WTC11 (cell line): ENCODE measurements at regions not wholly inside any gene's neighbourhood (a gene's known extent, or its start where the extent isn't known, plus 50 kb on each side); places are given as distances from the start of the nearest gene placed in this dataset.

Source experiments
- ATAC-seq: fragments of 200-7000 bp; cut with Tn5 transposase; 2 replicates; pipeline ENCODE4 v1.10.0; 2021; ENCODE audit warnings: mild to moderate bottlenecking, moderate library complexity
- CTCF ChIA-PET: fragments of 300-600 bp; sonication (Branson Sonifier 250); formaldehyde crosslinking; loops from one replicate; lab custom pipeline; 2021; ENCODE audit warnings: antibody characterized with exemption; lab: Charles Lee
- POLR2A ChIA-PET: fragments of 350-600 bp; sonication (Branson Sonifier 250); formaldehyde crosslinking; loops from one replicate; lab custom pipeline; 2021; ENCODE audit warnings: antibody characterized with exemption; lab: Charles Lee
- DNase-seq: peaks from one replicate; pipeline ENCODE4 v3.0.0; 2021; ENCODE audit warnings: low spot score
- H3K27ac Mint-ChIP-seq: 2 replicates; pipeline ENCODE4 v1.8.0; 2021; ENCODE audit warnings: mixed read lengths
- H3K27me3 Mint-ChIP-seq: 2 replicates; pipeline ENCODE4 v1.8.0; 2021; ENCODE audit warnings: low read depth, mild to moderate bottlenecking, moderate library complexity, mixed read lengths
- H3K36me3 Mint-ChIP-seq: 2 replicates; pipeline ENCODE4 v1.8.0; 2021; ENCODE audit warnings: mixed read lengths
- H3K4me1 Mint-ChIP-seq: 2 replicates; pipeline ENCODE4 v1.8.0; 2022; ENCODE audit warnings: mixed read lengths
- H3K4me3 Mint-ChIP-seq: 2 replicates; pipeline ENCODE4 v1.8.0; 2021; ENCODE audit warnings: mild to moderate bottlenecking, moderate library complexity, mixed read lengths
- H3K9me3 Mint-ChIP-seq: 2 replicates; pipeline ENCODE4 v1.8.0; 2021; ENCODE audit warnings: mixed read lengths
- CBFB ChIP-seq: sonication (generic); formaldehyde crosslinking; IDR thresholded peaks from 2 replicates; pipeline ENCODE4 v1.8.1; 2022; ENCODE audit warnings: mild to moderate bottlenecking, low read depth, missing genetic modification reagents
- CREB1 ChIP-seq: sonication (generic); formaldehyde crosslinking; IDR thresholded peaks from 2 replicates; pipeline ENCODE4 v1.8.0; 2023; ENCODE audit warnings: mild to moderate bottlenecking, missing genetic modification reagents
- E2F1 ChIP-seq: sonication (generic); formaldehyde crosslinking; IDR thresholded peaks from 2 replicates; pipeline ENCODE4 v1.8.0; 2022; ENCODE audit warnings: mild to moderate bottlenecking, missing genetic modification reagents
- ELF4 ChIP-seq: sonication (generic); formaldehyde crosslinking; IDR thresholded peaks from 2 replicates; pipeline ENCODE4 v1.8.1; 2022; ENCODE audit warnings: low read depth, mild to moderate bottlenecking, moderate library complexity, missing genetic modification reagents
- FOXP4 ChIP-seq: sonication (generic); formaldehyde crosslinking; IDR thresholded peaks from 2 replicates; pipeline ENCODE4 v1.8.0; 2022; ENCODE audit warnings: mild to moderate bottlenecking, missing genetic modification reagents
- GTF2I ChIP-seq: fragments of 250-450 bp; sonication (Bioruptor Pico); conservative IDR thresholded peaks from 2 replicates; pipeline ENCODE4 v1.4.0; 2021; ENCODE audit warnings: mild to moderate bottlenecking
- HMGA2 ChIP-seq: fragments of 250-450 bp; sonication (Bioruptor Pico); IDR thresholded peaks from 2 replicates; pipeline ENCODE4 v1.4.0; 2021; ENCODE audit warnings: mild to moderate bottlenecking, moderate library complexity
- JUN ChIP-seq: sonication (generic); formaldehyde crosslinking; IDR thresholded peaks from 2 replicates; pipeline ENCODE4 v1.8.0; 2023; ENCODE audit warnings: mild to moderate bottlenecking, missing genetic modification reagents
- KAT7 ChIP-seq: sonication (generic); formaldehyde crosslinking; IDR thresholded peaks from 2 replicates; pipeline ENCODE4 v1.8.1; 2023; ENCODE audit warnings: missing genetic modification reagents, mild to moderate bottlenecking, borderline replicate concordance
- MAX ChIP-seq: sonication (generic); formaldehyde crosslinking; IDR thresholded peaks from 2 replicates; pipeline ENCODE4 v1.8.0; 2022; ENCODE audit warnings: mild to moderate bottlenecking, missing genetic modification reagents
- MXD4 ChIP-seq: fragments of 250-450 bp; sonication (Bioruptor Pico); IDR thresholded peaks from 2 replicates; pipeline ENCODE4 v1.8.0; 2021; ENCODE audit warnings: mild to moderate bottlenecking, moderate library complexity, borderline replicate concordance
- NR1H2 ChIP-seq: sonication (generic); formaldehyde crosslinking; IDR thresholded peaks from 2 replicates; pipeline ENCODE4 v1.9.0; 2021; ENCODE audit warnings: mild to moderate bottlenecking, moderate library complexity, missing genetic modification reagents
- TP53 ChIP-seq: sonication (generic); formaldehyde crosslinking; IDR thresholded peaks from 2 replicates; pipeline ENCODE4 v1.8.1; 2023; ENCODE audit warnings: mild to moderate bottlenecking, missing genetic modification reagents
- USF2 ChIP-seq: sonication (generic); formaldehyde crosslinking; IDR thresholded peaks from 2 replicates; pipeline ENCODE4 v1.8.1; 2023; ENCODE audit warnings: mild to moderate bottlenecking, missing genetic modification reagents, moderate library complexity
- ZNF512 ChIP-seq: sonication (generic); formaldehyde crosslinking; IDR thresholded peaks from 2 replicates; pipeline ENCODE4 v1.8.1; 2022; ENCODE audit warnings: missing genetic modification reagents, borderline replicate concordance
- ZNF671 ChIP-seq: fragments of 250-450 bp; sonication (Bioruptor Pico); IDR thresholded peaks from 2 replicates; pipeline ENCODE4 v1.8.0; 2021; ENCODE audit warnings: mild to moderate bottlenecking
- ZSCAN18 ChIP-seq: fragments of 250-450 bp; sonication (Bioruptor Pico); IDR thresholded peaks from 2 replicates; pipeline ENCODE4 v2.1.2; 2022; ENCODE audit warnings: mild to moderate bottlenecking, moderate library complexity
- TF ChIP-seq, protein P1 (sequence below): fragments of 250-450 bp; sonication (Bioruptor Pico); conservative IDR thresholded peaks from 2 replicates; pipeline ENCODE4 v1.9.0; 2021; ENCODE audit warnings: mild to moderate bottlenecking
- TF ChIP-seq, protein P2 (sequence below): sonication (generic); formaldehyde crosslinking; IDR thresholded peaks from 2 replicates; pipeline ENCODE4 v1.8.1; 2022; ENCODE audit warnings: mild to moderate bottlenecking, missing genetic modification reagents, moderate library complexity, borderline replicate concordance
- TF ChIP-seq, protein P3 (sequence below): sonication (generic); formaldehyde crosslinking; conservative IDR thresholded peaks from 2 replicates; pipeline ENCODE4 v1.8.1; 2023; ENCODE audit warnings: mild to moderate bottlenecking, low read depth, missing genetic modification reagents, moderate library complexity

DNA sequence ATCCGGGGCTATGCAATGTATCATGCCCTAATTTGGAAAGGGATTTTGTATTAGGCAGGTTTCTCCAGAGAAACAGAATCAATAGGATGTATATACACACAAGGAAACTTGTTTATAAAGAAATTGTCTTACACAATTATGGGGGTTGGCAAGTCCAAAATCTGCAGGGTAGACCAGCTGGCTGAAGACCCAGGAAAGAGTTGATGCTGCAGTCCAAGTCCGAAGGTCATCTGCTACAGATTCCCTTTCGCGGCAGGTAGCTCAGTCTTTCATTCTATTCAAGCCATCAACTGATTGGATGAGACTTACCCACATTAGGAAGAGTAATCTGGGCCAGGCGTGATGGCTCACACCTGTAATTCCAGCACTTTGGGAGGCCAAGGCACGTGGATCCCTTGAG, 54.6 kb upstream of the CXADR start:
- TF ChIP-seq ZNF512 (CRISPR knock-in tag) (no peak), MXD4 (CRISPR knock-in tag) (no peak), ZNF671 (CRISPR knock-in tag) (no peak)
- DNase-seq, result no peak
- Mint-ChIP-seq H3K27ac (no peak overlapping the region), H3K4me1 (peaks cover 13% of the 10 kb centered on the region), H3K27me3 (peaks cover 2% of the 10 kb centered on the region; the same call in 1 of the 2 replicates), H3K9me3 (no peaks in the 10 kb centered on the region), H3K36me3 (no peaks in the 10 kb centered on the region), H3K4me3 (no peak overlapping the region)
- ATAC-seq, result no peak
- ChIA-PET POLR2A (no interaction called here), CTCF (no interaction called here)

- H3K36me3 Mint-ChIP-seq, result no peaks in the 10 kb centered on the region
- ChIA-PET POLR2A (no interaction called here), CTCF (no interaction called here)
- peaks cover under 1% of the 10 kb centered on the region; the same call in 1 of the 2 replicates for H3K4me1 Mint-ChIP-seq
- no peak for DNase-seq
- ATAC-seq, result no peak
- no peaks in the 10 kb centered on the region for H3K9me3 Mint-ChIP-seq
- H3K4me3 Mint-ChIP-seq, result no peak overlapping the region
- H3K27ac Mint-ChIP-seq, result no peak overlapping the region
- no peaks in the 10 kb centered on the region; the same call in 1 of the 2 replicates for H3K27me3 Mint-ChIP-seq
- TF ChIP-seq FOXP4 (CRISPR knock-in tag), result no peak
- TF ChIP-seq NR1H2 (CRISPR knock-in tag), result no peak
- no peak for TF ChIP-seq ZSCAN18 (CRISPR knock-in tag)
- TF ChIP-seq CREB1 (CRISPR knock-in tag), result no peak
- no peak for TF ChIP-seq TP53 (CRISPR knock-in tag)
- no peak for TF ChIP-seq ELF4
- TF ChIP-seq HMGA2, result no peak
- TF ChIP-seq JUN, result no peak
- no peak for TF ChIP-seq USF2 (CRISPR knock-in tag)
- TF ChIP-seq KAT7 (CRISPR knock-in tag), result no peak
- TF ChIP-seq, protein P1, sequence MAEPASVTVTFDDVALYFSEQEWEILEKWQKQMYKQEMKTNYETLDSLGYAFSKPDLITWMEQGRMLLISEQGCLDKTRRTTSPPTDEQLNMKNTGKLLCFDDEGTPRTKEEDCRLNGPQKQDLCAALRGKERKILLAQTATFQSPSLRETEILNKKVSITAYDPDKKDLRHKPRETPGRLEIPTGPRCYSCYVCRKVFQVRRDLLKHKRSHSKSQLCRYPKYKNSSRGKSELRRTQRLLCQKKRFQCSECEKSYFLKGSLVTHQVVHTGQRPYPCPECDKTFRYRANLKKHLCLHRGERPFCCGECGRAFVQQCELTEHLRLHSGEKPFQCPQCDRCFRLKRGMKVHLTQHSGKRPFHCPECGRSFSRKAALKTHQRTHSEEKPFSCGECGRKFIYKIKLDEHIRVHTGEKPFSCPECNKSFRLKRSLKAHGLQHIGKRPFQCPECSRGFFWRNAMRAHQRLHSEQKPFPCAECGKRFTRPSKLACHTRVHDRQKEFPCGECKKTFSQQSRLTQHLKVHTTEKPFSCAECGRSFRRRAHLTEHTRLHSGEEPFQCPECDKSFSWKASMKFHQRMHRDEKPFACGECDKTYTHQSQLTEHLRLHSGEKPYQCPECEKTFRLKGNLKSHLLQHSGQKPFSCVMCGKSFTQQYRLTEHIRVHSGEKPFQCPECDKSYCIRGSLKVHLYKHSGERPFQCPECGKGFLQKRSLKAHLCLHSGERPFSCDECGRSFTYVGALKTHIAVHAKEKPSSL (CRISPR knock-in tag), result no peak
- TF ChIP-seq E2F1, result no peak
- TF ChIP-seq, protein P2, sequence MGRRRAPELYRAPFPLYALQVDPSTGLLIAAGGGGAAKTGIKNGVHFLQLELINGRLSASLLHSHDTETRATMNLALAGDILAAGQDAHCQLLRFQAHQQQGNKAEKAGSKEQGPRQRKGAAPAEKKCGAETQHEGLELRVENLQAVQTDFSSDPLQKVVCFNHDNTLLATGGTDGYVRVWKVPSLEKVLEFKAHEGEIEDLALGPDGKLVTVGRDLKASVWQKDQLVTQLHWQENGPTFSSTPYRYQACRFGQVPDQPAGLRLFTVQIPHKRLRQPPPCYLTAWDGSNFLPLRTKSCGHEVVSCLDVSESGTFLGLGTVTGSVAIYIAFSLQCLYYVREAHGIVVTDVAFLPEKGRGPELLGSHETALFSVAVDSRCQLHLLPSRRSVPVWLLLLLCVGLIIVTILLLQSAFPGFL (CRISPR knock-in tag), result no peak
- no peak for TF ChIP-seq CBFB (CRISPR knock-in tag)
- TF ChIP-seq GTF2I (CRISPR knock-in tag), result no peak
- no peak for TF ChIP-seq MAX (CRISPR knock-in tag)
- TF ChIP-seq, protein P3, sequence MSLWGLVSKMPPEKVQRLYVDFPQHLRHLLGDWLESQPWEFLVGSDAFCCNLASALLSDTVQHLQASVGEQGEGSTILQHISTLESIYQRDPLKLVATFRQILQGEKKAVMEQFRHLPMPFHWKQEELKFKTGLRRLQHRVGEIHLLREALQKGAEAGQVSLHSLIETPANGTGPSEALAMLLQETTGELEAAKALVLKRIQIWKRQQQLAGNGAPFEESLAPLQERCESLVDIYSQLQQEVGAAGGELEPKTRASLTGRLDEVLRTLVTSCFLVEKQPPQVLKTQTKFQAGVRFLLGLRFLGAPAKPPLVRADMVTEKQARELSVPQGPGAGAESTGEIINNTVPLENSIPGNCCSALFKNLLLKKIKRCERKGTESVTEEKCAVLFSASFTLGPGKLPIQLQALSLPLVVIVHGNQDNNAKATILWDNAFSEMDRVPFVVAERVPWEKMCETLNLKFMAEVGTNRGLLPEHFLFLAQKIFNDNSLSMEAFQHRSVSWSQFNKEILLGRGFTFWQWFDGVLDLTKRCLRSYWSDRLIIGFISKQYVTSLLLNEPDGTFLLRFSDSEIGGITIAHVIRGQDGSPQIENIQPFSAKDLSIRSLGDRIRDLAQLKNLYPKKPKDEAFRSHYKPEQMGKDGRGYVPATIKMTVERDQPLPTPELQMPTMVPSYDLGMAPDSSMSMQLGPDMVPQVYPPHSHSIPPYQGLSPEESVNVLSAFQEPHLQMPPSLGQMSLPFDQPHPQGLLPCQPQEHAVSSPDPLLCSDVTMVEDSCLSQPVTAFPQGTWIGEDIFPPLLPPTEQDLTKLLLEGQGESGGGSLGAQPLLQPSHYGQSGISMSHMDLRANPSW (CRISPR knock-in tag), result no peak
Measured at GRCh38 chr21:17460094-17460493, 52.7 kb upstream of the CXADR start.
